AML-193 (cell line): ENCODE measurements at regions not wholly inside any gene's neighbourhood (a gene's known extent, or its start where the extent isn't known, plus 50 kb on each side); places are given as distances from the start of the nearest gene placed in this dataset.

Source experiments
- DNase-seq, 2 experiments: peaks; one replicate each; lab custom pipeline; 2025; lab: John Stamatoyannopoulos, UW

- no peak for DNase-seq
These were observed 493.1 kb downstream of the SHISA9 start for GRCh38 chr16:13394488-13394887.

- no peak for DNase-seq
These were observed 495.7 kb downstream of the SHISA9 start for GRCh38 chr16:13397126-13397525.

- DNase-seq: no peak
These were observed 500.2 kb downstream of the SHISA9 start for GRCh38 chr16:13401641-13402040.

GRCh38 chr16:13402601-13403000 lies 501.2 kb downstream of the SHISA9 start:
- no peak for DNase-seq

- DNase-seq: no peak
These were observed 501.9 kb downstream of the SHISA9 start for GRCh38 chr16:13403326-13403725.

- DNase-seq: no peak
These were observed 505.8 kb upstream of the ERCC4 start for GRCh38 chr16:13414154-13414553.

GRCh38 chr16:13419589-13419988 lies 500.4 kb upstream of the ERCC4 start:
- DNase-seq: no peak

- DNase-seq: no peak
These were observed 498.2 kb upstream of the ERCC4 start for GRCh38 chr16:13421726-13422125.

- peak; percentile 13 to 25 for DNase-seq
These were observed 494.1 kb upstream of the ERCC4 start for GRCh38 chr16:13425836-13426235.

- no peak for DNase-seq
These were observed 493.7 kb upstream of the ERCC4 start for GRCh38 chr16:13426269-13426668.

GRCh38 chr16:13426736-13427135 lies 493.2 kb upstream of the ERCC4 start:
- no peak for DNase-seq

- no peak for DNase-seq
These were observed 492.0 kb upstream of the ERCC4 start for GRCh38 chr16:13427943-13428342.

- no peak for DNase-seq
These were observed 490.5 kb upstream of the ERCC4 start for GRCh38 chr16:13429416-13429815.

GRCh38 chr16:13435415-13435814 lies 484.5 kb upstream of the ERCC4 start:
- DNase-seq: no peak

- DNase-seq: no peak
These were observed 484.0 kb upstream of the ERCC4 start for GRCh38 chr16:13435873-13436474.

GRCh38 chr16:13436641-13437412 lies 483.1 kb upstream of the ERCC4 start:
- DNase-seq: no peak

GRCh38 chr16:13437413-13437795 lies 482.6 kb upstream of the ERCC4 start:
- DNase-seq: no peak

GRCh38 chr16:13438064-13438463 lies 481.9 kb upstream of the ERCC4 start:
- DNase-seq: no peak

- no peak for DNase-seq
These were observed 480.2 kb upstream of the ERCC4 start for GRCh38 chr16:13439766-13440165.

GRCh38 chr16:13441675-13442074 lies 478.3 kb upstream of the ERCC4 start:
- no peak for DNase-seq

GRCh38 chr16:13448346-13448745 lies 471.6 kb upstream of the ERCC4 start:
- DNase-seq: no peak

GRCh38 chr16:13453325-13453724 lies 466.6 kb upstream of the ERCC4 start:
- DNase-seq: no peak

- DNase-seq: peak; percentile 6 to 21
These were observed 465.9 kb upstream of the ERCC4 start for GRCh38 chr16:13453938-13454553.
